K562 (cell line): ENCODE measurements at regions not wholly inside any gene's neighbourhood (a gene's known extent, or its start where the extent isn't known, plus 50 kb on each side); places are given as distances from the start of the nearest gene placed in this dataset.

Experiments used
- ATAC-seq: fragments of 200-7000 bp; cut with Tn5 transposase; 3 replicates; pipeline ENCODE4 v1.9.1; 2020; ENCODE audit warnings: moderate library complexity
- BruUV-seq: library from RNA; stranded (reverse); fragments of 400-500 nt; replicated peaks from 2 replicates; lab custom pipeline; 2021; lab: Mats Ljungman, UMichigan
- CTCF ChIA-PET: fragments of 300-600 bp; formaldehyde crosslinking; extraction: SDS; loops from one replicate; lab custom pipeline; 2021; ENCODE audit warnings: low intra/inter-chr PET ratio; lab: Yijun Ruan, JAX
- POLR2A ChIA-PET: fragments of 300-600, 350-650 bp; sonication (Branson Sonifier 250); formaldehyde crosslinking; extraction: SDS; loops from one replicate; lab custom pipeline; 2021; ENCODE audit warnings: antibody characterized with exemption, inconsistent platforms; lab: Yijun Ruan, JAX
- DNase-seq, 4 experiments: peaks; one replicate each; pipeline versions ENCODE4 v3.0.0 to v3.0.0-alpha.2; 2011 to 2018; ENCODE audit warnings: low spot score in 3 of 4, mixed read lengths in 3 of 4; ENCODE audit errors: extremely low read depth in 1 of 4
- FAIRE-seq: peaks from 2 replicates; lab custom pipeline; 2011; peaks lifted over from hg19 to GRCh38; lab: Jason Lieb, UNC
- H2AFZ ChIP-seq: 2 replicates; pipeline ENCODE4 v1.6.0; 2011; ENCODE audit warnings: low read depth, low read length, control low read depth, inconsistent platforms
- H3K27ac ChIP-seq: fragments of 200-600 bp; 3 replicates; pipeline ENCODE4 v1.8.0; 2011; ENCODE audit warnings: low read depth, mild to moderate bottlenecking, control low read depth, inconsistent platforms, low read length, moderate library complexity, mixed read lengths; ENCODE audit errors: extremely low read depth
- H3K27me3 ChIP-seq, 2 experiments: fragments of 300-600 bp in 1 of 2; 2 replicates in 1 of 2; 3 replicates in 1 of 2; pipeline versions ENCODE4 v1.6.0 to v1.8.0; 2011; ENCODE audit warnings: inconsistent platforms in 2 of 2, low read length in 2 of 2, mild to moderate bottlenecking in 1 of 2, mixed read lengths in 1 of 2, moderate library complexity in 1 of 2; ENCODE audit not compliant: control insufficient read depth in 2 of 2, insufficient read depth in 2 of 2
- H3K36me3 ChIP-seq: fragments of 300-600 bp; 3 replicates; pipeline ENCODE4 v1.8.0; 2011; ENCODE audit warnings: mild to moderate bottlenecking, low read length, inconsistent platforms; ENCODE audit not compliant: control insufficient read depth, insufficient read depth
- H3K4me1 ChIP-seq, 2 experiments: fragments of 200-600 bp in 1 of 2; replicated peaks in 1 of 2; 2 replicates in 1 of 2; 3 replicates in 1 of 2; pipeline versions ENCODE4 v1.5.1 to v1.8.0; 2011; ENCODE audit warnings: inconsistent platforms in 2 of 2, low read length in 2 of 2, mild to moderate bottlenecking in 1 of 2, mixed read lengths in 1 of 2, moderate library complexity in 1 of 2; ENCODE audit not compliant: control insufficient read depth in 2 of 2, insufficient read depth in 2 of 2
- H3K4me2 ChIP-seq: 2 replicates; pipeline ENCODE4 v1.6.1; 2011; ENCODE audit warnings: low read length, control low read depth, inconsistent platforms, mixed read lengths; ENCODE audit not compliant: insufficient read depth
- H3K4me3 ChIP-seq: fragments of 200-600 bp; sonication (generic), shearing (Covaris generic); 2 replicates; pipeline ENCODE4 v1.5.1; 2016; ENCODE audit warnings: control low read depth, inconsistent platforms
- H3K79me2 ChIP-seq: fragments of 200-600 bp; 3 replicates; pipeline ENCODE4 v1.8.0; 2011; ENCODE audit warnings: low read length, inconsistent platforms; ENCODE audit not compliant: control insufficient read depth, insufficient read depth
- H3K9ac ChIP-seq, 2 experiments: 2 replicates each; pipeline versions ENCODE4 v1.6.0 to v1.6.1; 2011; ENCODE audit warnings: low read depth in 2 of 2, low read length in 2 of 2, control low read depth in 1 of 2, inconsistent platforms in 1 of 2, mild to moderate bottlenecking in 1 of 2, mixed read lengths in 1 of 2; ENCODE audit not compliant: insufficient read depth in 1 of 2
- H3K9me1 ChIP-seq: one replicate; pipeline ENCODE4 v1.6.0; 2011; ENCODE audit warnings: inconsistent platforms, mild to moderate bottlenecking, low read length, moderate library complexity; ENCODE audit not compliant: control insufficient read depth, insufficient read depth
- H3K9me3 ChIP-seq: replicated peaks from 2 replicates; pipeline ENCODE4 v1.5.1; 2011; ENCODE audit warnings: low read depth, low read length, inconsistent platforms; ENCODE audit not compliant: control insufficient read depth, insufficient read depth
- H4K20me1 ChIP-seq: replicated peaks from 2 replicates; pipeline ENCODE4 v1.6.1; 2011; ENCODE audit warnings: low read length, inconsistent platforms, mixed read lengths; ENCODE audit not compliant: control insufficient read depth, insufficient read depth
- ZNF398 ChIP-seq: fragments of 250-450 bp; sonication (Bioruptor Pico); IDR thresholded peaks from 2 replicates; pipeline ENCODE4 v1.8.0; 2021; ENCODE audit warnings: moderate library complexity, mild to moderate bottlenecking, inconsistent platforms
- WGBS: fragments of 100-300 bp; shearing (Covaris generic); methylation state at CpG from one replicate; pipeline ENCODE4 v1.1.6; 2016; ENCODE audit warnings: low coverage, mixed read lengths; ENCODE audit not compliant: insufficient coverage; ENCODE audit errors: missing lambda C conversion rate; 5-methylcytosine and 5-hydroxymethylcytosine counted together
- in situ Hi-C: fragments of 300-500 bp; cut with MboI; formaldehyde crosslinking; loops from 4 replicates; pipeline ENCODE4 v1.15.0; 2018; ENCODE audit warnings: inconsistent platforms, mixed read lengths
- intact Hi-C: fragments of 100-400 bp; cut with micrococcal nuclease; formaldehyde crosslinking; loops from 2 replicates; pipeline ENCODE4 v1.14.2; 2022

- peaks cover 0 to 40% of the 10 kb centered on the region in 2 experiments; a peak in 2 of 5 replicates for H3K27me3 ChIP-seq
Observed at GRCh38 chr17:79369001-79369400, 241.8 kb downstream of the RBFOX3 start.

More at GRCh38 chr17:79369001-79369400, 241.8 kb downstream of the RBFOX3 start:
- no peak overlapping the region for H3K9ac ChIP-seq
- H3K4me1 ChIP-seq = 0 out of 5 replicates have a peak, but pooled peaks cover 0 to 4% of the 10 kb centered on the region in 2 experiments
- no peak overlapping the region for H2AFZ ChIP-seq
- peaks cover 5% of the 10 kb centered on the region; the same call in 1 of the 2 replicates for H4K20me1 ChIP-seq
- H3K4me3 ChIP-seq = no peak overlapping the region
- BruUV-seq = no TSS peak
- WGBS = 0% methylated on average over 12 of the region's 14 CpGs
- ChIA-PET POLR2A (no interaction called here), CTCF (no interaction called here)
- intact Hi-C loops = no loop called here
- no peak overlapping the region for H3K4me2 ChIP-seq
- no peaks in the 10 kb centered on the region for H3K36me3 ChIP-seq
- no peaks in the 10 kb centered on the region for H3K9me3 ChIP-seq
- in situ Hi-C loops = no loop called here
- ATAC-seq (no peak), DNase-seq (no peak), FAIRE-seq (no peak)
- H3K9me1 ChIP-seq = no peaks in the 10 kb centered on the region
- no peak overlapping the region for H3K27ac ChIP-seq
- H3K79me2 ChIP-seq = no peaks in the 10 kb centered on the region
- no peak for TF ChIP-seq ZNF398 (CRISPR knock-in tag)
